Bronchial epithelial cell (primary cell): ENCODE measurements at regions not wholly inside any gene's neighbourhood (a gene's known extent, or its start where the extent isn't known, plus 50 kb on each side); places are given as distances from the start of the nearest gene placed in this dataset.

Experiments used
- DNase-seq: peaks from one replicate; pipeline ENCODE4 v3.0.0-alpha.2; 2010; ENCODE audit warnings: low read depth
- FAIRE-seq: peaks from 2 replicates; lab custom pipeline; 2011; peaks lifted over from hg19 to GRCh38; lab: Jason Lieb, UNC
- H3K27me3 ChIP-seq: 2 replicates; pipeline ENCODE4 v1.5.1; 2011; ENCODE audit warnings: low read length; ENCODE audit not compliant: control insufficient read depth, insufficient read depth
- H3K36me3 ChIP-seq: 2 replicates; pipeline ENCODE4 v1.5.1; 2011; ENCODE audit warnings: low read length; ENCODE audit not compliant: control insufficient read depth, insufficient read depth
- H3K4me3 ChIP-seq: 2 replicates; pipeline ENCODE4 v1.5.1; 2011; ENCODE audit warnings: mild to moderate bottlenecking, low read depth, low read length, control low read depth
- CTCF ChIP-seq: IDR thresholded peaks from 2 replicates; pipeline ENCODE4 v1.5.1; 2011; ENCODE audit warnings: mild to moderate bottlenecking, moderate library complexity, low read length, control low read depth, inconsistent platforms; ENCODE audit not compliant: insufficient read depth, severe bottlenecking

- no peak for DNase-seq
- no peak for TF ChIP-seq CTCF
- no peaks in the 10 kb centered on the region for H3K36me3 ChIP-seq
- no peak for FAIRE-seq
- no peaks in the 10 kb centered on the region for H3K27me3 ChIP-seq
- H3K4me3 ChIP-seq, result no peak overlapping the region
Observed at GRCh38 chr7:22911889-22912288, 89.2 kb upstream of the TOMM7 start.

DNA sequence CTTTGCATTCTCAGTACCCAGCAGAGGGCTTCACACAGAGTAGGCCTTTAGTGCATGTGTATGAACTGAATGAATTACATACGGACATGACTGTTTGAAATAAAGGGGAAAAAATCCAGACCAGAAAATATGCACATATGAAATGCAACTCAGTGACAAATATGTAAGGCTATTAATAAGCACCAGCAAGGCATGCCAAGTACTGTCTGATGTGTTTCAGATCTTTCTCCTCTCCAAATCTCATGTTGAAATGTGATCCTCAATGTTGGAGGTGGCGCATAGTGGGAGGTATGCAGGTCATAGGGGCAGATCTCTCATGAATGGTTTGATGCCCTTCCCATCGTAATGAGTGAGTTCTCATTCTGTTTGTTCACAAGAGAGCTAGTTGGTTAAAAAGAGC lies 87.3 kb upstream of the TOMM7 start:
- FAIRE-seq, result no peak
- no peaks in the 10 kb centered on the region for H3K36me3 ChIP-seq
- no peak for DNase-seq

DNA sequence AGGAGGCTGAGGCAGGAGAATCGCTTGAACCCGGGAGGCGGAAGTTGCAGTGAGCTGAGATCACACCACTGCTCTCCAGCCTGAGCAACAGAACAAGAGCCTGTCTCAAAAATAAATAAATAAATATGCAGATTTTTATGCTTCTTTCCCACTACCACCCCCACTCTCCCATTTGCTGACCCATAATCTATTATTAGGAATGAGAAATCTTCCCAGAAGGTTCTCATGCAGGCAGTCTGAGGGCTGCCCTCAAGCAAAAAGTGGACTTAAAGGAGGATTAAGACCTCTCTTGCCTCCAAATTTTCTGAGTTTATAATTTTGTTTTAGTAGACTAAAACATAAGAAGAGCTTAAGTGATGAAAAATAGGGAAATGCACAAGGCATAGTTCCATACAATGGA lies 85.2 kb upstream of the TOMM7 start:
- Histone ChIP-seq H3K36me3 (no peaks in the 10 kb centered on the region), H3K4me3 (no peak overlapping the region), H3K27me3 (no peaks in the 10 kb centered on the region)
- DNase-seq (no peak), FAIRE-seq (no peak)
- no peak for TF ChIP-seq CTCF

More for the DNA sequence above, 87.3 kb upstream of the TOMM7 start:
- H3K27me3 ChIP-seq, result no peaks in the 10 kb centered on the region
- H3K4me3 ChIP-seq, result no peak overlapping the region
- TF ChIP-seq CTCF, result no peak

GRCh38 chr7:22900784-22901183 lies 78.1 kb upstream of the TOMM7 start:
- Histone ChIP-seq H3K36me3 (no peaks in the 10 kb centered on the region), H3K4me3 (no peak overlapping the region), H3K27me3 (no peaks in the 10 kb centered on the region)
- no peak for TF ChIP-seq CTCF
- DNase-seq (no peak), FAIRE-seq (no peak)

GRCh38 chr7:22900101-22900500 lies 77.5 kb upstream of the TOMM7 start:
- Histone ChIP-seq H3K27me3 (no peaks in the 10 kb centered on the region), H3K4me3 (no peak overlapping the region), H3K36me3 (no peaks in the 10 kb centered on the region)
- no peak for TF ChIP-seq CTCF
- DNase-seq, result no peak
- no peak for FAIRE-seq

DNA sequence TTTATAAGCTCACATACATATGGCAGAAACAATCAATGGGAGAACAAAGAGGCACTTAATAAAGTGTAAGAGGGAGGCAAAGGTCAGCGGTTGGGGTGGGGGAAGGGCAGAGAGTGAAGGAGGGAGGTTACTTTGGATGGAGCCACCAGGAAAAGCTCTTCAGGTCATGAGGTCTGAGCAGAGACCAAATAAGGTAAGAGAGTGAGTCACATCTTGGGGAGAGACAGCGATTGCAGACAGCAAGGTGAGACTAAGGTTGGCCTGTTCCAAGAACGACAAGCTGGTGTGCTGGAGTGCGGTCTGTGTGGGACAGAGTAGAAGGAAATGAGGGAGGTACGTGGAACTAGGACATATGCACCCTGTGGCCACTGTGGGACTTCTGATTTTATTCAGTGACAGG lies 74.3 kb upstream of the TOMM7 start:
- H3K27me3 ChIP-seq, result no peaks in the 10 kb centered on the region
- H3K36me3 ChIP-seq, result no peaks in the 10 kb centered on the region
- FAIRE-seq (no peak), DNase-seq (no peak)
- no peak overlapping the region for H3K4me3 ChIP-seq
- TF ChIP-seq CTCF, result no peak
